Natural killer cell (primary cell): ENCODE measurements at regions not wholly inside any gene's neighbourhood (a gene's known extent, or its start where the extent isn't known, plus 50 kb on each side); places are given as distances from the start of the nearest gene placed in this dataset.

Experiments
- ATAC-seq, 3 donors: fragments of 150-1000 bp in 2 of 3; fragments of 200-7000 bp in 1 of 3; cut with Tn5 transposase; 1 replicate in 1 of 3; 2 replicates in 2 of 3; pipeline ENCODE4 v1.10.0; 2021; ENCODE audit warnings: mild to moderate bottlenecking in 2 of 3, moderate library complexity in 2 of 3
- DNase-seq, 2 donors: peaks; one replicate each; pipeline versions ENCODE4 v3.0.0 to v3.0.0-alpha.2; 2013 to 2021; ENCODE audit warnings: mixed read lengths in 1 of 2
- H3K27ac ChIP-seq: one replicate; pipeline ENCODE4 v1.5.1; 2013; ENCODE audit warnings: mild to moderate bottlenecking, low read length
- H3K27me3 ChIP-seq: one replicate; pipeline ENCODE4 v1.6.1; 2013; ENCODE audit warnings: low read length; ENCODE audit not compliant: control insufficient read depth, insufficient read depth
- H3K36me3 ChIP-seq: one replicate; pipeline ENCODE4 v1.6.1; 2013; ENCODE audit warnings: low read length; ENCODE audit not compliant: control insufficient read depth, insufficient read depth
- H3K4me1 ChIP-seq: one replicate; pipeline ENCODE4 v1.6.1; 2013; ENCODE audit warnings: low read length; ENCODE audit not compliant: control insufficient read depth, insufficient read depth
- H3K4me3 ChIP-seq: one replicate; pipeline ENCODE4 v1.5.1; 2013; ENCODE audit warnings: low read length
- H3K9me3 ChIP-seq: one replicate; pipeline ENCODE4 v1.6.1; 2013; ENCODE audit warnings: low read length; ENCODE audit not compliant: control insufficient read depth, insufficient read depth
- H3K27ac Mint-ChIP-seq, 2 donors: one replicate each; pipeline ENCODE4 v1.8.0; 2022; ENCODE audit warnings: mild to moderate bottlenecking in 2 of 2, mixed read lengths in 2 of 2, moderate library complexity in 1 of 2
- H3K27me3 Mint-ChIP-seq, 2 donors: one replicate each; pipeline ENCODE4 v1.8.0; 2022; ENCODE audit warnings: low read depth in 2 of 2, mixed read lengths in 2 of 2
- H3K36me3 Mint-ChIP-seq: one replicate; pipeline ENCODE4 v1.8.0; 2022; ENCODE audit warnings: mixed read lengths
- H3K4me1 Mint-ChIP-seq, 2 donors: one replicate each; pipeline ENCODE4 v1.8.0; 2022; ENCODE audit warnings: mixed read lengths in 2 of 2
- H3K4me3 Mint-ChIP-seq: one replicate; pipeline ENCODE4 v1.8.0; 2022; ENCODE audit warnings: mild to moderate bottlenecking, moderate library complexity, mixed read lengths
- H3K9me3 Mint-ChIP-seq, 2 donors: one replicate each; pipeline ENCODE4 v1.8.0; 2022; ENCODE audit warnings: mixed read lengths in 2 of 2
- WGBS: methylation state at CpG from one replicate; pipeline ENCODE4 v1.1.7; 2013; ENCODE audit warnings: missing lambda C conversion rate; ENCODE audit not compliant: insufficient coverage; 5-methylcytosine and 5-hydroxymethylcytosine counted together
- intact Hi-C: fragments of 100-400 bp; cut with micrococcal nuclease; formaldehyde crosslinking; loops from one replicate; pipeline ENCODE4 v1.14.2; 2022
- TF ChIP-seq, protein P1 (sequence below): fragments of 200-600 bp; IDR thresholded peaks from one replicate; pipeline ENCODE4 v1.8.0; 2022; ENCODE audit warnings: antibody characterized with exemption

DNA sequence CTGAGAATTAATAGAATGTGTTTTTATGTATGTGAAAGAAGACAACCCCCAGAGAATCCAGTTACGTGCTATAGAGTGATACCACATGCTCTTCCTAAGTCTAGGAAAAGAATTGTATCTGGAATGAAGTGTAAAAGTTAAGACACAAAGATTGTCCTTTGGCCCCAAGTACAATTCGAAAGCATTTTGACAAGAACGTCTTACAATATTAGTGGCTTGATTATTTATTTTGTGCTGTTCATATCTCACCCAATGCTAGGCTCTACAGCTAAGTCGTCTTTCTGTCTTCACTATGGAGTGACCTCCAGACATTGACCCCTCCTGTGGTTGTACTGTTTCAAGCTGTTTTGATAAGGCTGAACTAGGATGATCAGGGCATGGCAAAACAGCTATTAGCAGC lies 345.7 kb upstream of the C2CD4B start:
- H3K4me1 Mint-ChIP-seq = no peaks in the 10 kb centered on the region
- no peaks in the 10 kb centered on the region for H3K9me3 ChIP-seq
- no peak overlapping the region for H3K27ac ChIP-seq
- no peak overlapping the region for H3K4me3 ChIP-seq
- intact Hi-C loops = no loop called here
- H3K27ac Mint-ChIP-seq = no peak overlapping the region
- H3K4me1 ChIP-seq = no peaks in the 10 kb centered on the region
- DNase-seq (no peak), ATAC-seq (no peak)
- no peaks in the 10 kb centered on the region for H3K27me3 ChIP-seq
- no peaks in the 10 kb centered on the region for H3K36me3 ChIP-seq
- 93% methylated on average over 4 of the region's 4 CpGs for WGBS
- H3K9me3 Mint-ChIP-seq = no peaks in the 10 kb centered on the region
- TF ChIP-seq, protein P1, sequence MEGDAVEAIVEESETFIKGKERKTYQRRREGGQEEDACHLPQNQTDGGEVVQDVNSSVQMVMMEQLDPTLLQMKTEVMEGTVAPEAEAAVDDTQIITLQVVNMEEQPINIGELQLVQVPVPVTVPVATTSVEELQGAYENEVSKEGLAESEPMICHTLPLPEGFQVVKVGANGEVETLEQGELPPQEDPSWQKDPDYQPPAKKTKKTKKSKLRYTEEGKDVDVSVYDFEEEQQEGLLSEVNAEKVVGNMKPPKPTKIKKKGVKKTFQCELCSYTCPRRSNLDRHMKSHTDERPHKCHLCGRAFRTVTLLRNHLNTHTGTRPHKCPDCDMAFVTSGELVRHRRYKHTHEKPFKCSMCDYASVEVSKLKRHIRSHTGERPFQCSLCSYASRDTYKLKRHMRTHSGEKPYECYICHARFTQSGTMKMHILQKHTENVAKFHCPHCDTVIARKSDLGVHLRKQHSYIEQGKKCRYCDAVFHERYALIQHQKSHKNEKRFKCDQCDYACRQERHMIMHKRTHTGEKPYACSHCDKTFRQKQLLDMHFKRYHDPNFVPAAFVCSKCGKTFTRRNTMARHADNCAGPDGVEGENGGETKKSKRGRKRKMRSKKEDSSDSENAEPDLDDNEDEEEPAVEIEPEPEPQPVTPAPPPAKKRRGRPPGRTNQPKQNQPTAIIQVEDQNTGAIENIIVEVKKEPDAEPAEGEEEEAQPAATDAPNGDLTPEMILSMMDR = no peak
- no peak overlapping the region for H3K4me3 Mint-ChIP-seq
- peaks cover 14 to 39% of the 10 kb centered on the region in 2 donors for H3K27me3 Mint-ChIP-seq
- no peaks in the 10 kb centered on the region for H3K36me3 Mint-ChIP-seq

DNA sequence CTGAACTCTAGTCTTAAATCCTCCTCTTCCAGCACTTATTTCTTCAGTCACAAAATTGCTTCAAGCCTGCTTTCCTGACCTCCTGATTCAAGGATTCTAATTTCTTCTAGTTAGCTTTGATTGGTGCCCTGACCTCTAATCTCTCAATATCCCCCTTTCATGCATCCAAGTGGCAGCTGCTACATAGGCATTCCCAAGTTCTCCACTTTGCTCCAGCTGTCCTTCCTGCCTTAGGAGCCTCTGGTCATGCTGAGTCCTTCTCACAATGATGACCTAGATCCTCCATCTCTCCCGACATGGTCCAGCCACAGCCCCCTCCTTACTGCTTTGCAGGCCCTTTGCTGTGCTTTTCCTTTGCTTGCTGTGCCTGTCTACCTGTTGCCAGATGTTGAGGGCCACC lies 347.8 kb upstream of the C2CD4B start:
- Histone ChIP-seq H3K4me3 (no peak overlapping the region), H3K4me1 (no peaks in the 10 kb centered on the region), H3K27ac (no peak overlapping the region), H3K27me3 (no peaks in the 10 kb centered on the region), H3K36me3 (no peaks in the 10 kb centered on the region), H3K9me3 (no peaks in the 10 kb centered on the region)
- DNase-seq (no peak), ATAC-seq (no peak)
- WGBS = 91% methylated on average over 1 of the region's 1 CpG
- Mint-ChIP-seq H3K4me3 (no peak overlapping the region), H3K36me3 (no peaks in the 10 kb centered on the region), H3K4me1 (no peaks in the 10 kb centered on the region), H3K9me3 (no peaks in the 10 kb centered on the region), H3K27ac (no peak overlapping the region), H3K27me3 (peaks cover 14 to 56% of the 10 kb centered on the region in 2 donors)
- intact Hi-C loops = no loop called here
- TF ChIP-seq, protein P1 = no peak

DNA sequence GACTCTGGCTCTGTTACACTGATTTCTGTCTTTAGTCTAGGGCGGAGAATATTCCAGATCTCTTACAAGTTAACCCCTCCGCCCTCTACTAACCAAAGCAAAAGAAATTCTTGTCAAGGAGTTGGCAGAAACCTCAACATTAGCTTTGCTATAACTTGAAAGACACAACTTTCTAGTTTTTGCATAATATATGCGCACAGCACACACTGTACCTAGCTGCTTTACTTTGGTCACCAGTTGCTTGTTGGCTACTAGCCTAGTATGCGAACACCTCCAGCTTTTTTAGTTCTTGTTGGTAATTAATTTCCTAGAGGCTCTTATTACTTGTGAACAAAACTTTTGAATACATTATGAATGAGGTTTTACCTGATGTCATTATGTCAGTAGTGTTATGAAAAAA lies 348.8 kb upstream of the C2CD4B start:
- no peaks in the 10 kb centered on the region for H3K9me3 ChIP-seq
- H3K27ac ChIP-seq = no peak overlapping the region
- H3K27me3 ChIP-seq = no peaks in the 10 kb centered on the region
- Mint-ChIP-seq H3K4me3 (no peak overlapping the region), H3K9me3 (no peaks in the 10 kb centered on the region), H3K36me3 (no peaks in the 10 kb centered on the region), H3K4me1 (no peaks in the 10 kb centered on the region), H3K27ac (no peak overlapping the region), H3K27me3 (peaks cover 14 to 56% of the 10 kb centered on the region in 2 donors)
- H3K4me3 ChIP-seq = no peak overlapping the region
- intact Hi-C loops = no loop called here
- H3K36me3 ChIP-seq = no peaks in the 10 kb centered on the region
- ATAC-seq (no peak), DNase-seq (no peak)
- TF ChIP-seq, protein P1 = no peak
- H3K4me1 ChIP-seq = no peaks in the 10 kb centered on the region
- WGBS = 86% methylated on average over 4 of the region's 4 CpGs

DNA sequence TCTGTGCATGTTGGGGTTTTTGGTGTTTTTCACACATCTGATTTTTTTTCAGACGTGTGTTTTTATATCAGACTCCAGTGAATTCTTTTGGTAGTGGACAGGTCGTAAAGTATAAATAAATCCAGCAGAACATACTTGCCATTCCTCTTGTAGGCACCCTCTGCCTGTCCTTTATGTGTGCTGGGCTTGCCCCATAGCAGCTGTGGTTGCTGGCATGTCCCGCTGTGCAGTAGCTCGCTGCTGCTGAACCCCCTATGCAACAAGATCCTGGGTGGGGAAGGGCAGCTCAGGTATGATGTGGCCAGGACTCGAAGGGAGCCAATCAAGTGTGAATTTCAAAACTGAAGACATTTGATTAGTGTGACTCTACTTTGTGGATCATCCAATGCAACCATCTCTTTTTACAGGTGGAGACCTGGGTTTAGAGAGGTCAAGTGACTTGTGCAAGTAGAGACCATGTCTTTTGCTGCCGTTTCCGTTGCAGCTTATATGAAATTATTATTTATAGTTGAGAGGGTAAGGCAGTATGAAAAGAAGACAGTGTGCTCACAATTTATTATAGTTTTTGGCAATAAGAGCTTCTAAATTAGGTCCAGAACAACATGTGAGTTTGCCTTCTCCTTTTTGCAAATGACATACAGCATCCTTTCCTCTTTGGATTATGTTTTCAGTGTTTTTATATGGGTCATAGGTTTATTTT lies 350.8 kb upstream of the C2CD4B start:
- H3K4me1 Mint-ChIP-seq = no peaks in the 10 kb centered on the region
- Histone ChIP-seq H3K4me1 (no peaks in the 10 kb centered on the region), H3K27me3 (no peaks in the 10 kb centered on the region), H3K36me3 (no peaks in the 10 kb centered on the region), H3K4me3 (no peak overlapping the region), H3K9me3 (no peaks in the 10 kb centered on the region), H3K27ac (no peak overlapping the region)
- TF ChIP-seq, protein P1 = no peak
- WGBS = 91% methylated on average over 7 of the region's 7 CpGs
- H3K9me3 Mint-ChIP-seq = no peaks in the 10 kb centered on the region
- no peak for ATAC-seq
- H3K27ac Mint-ChIP-seq = no peak overlapping the region
- peaks cover 17 to 62% of the 10 kb centered on the region in 2 donors for H3K27me3 Mint-ChIP-seq
- intact Hi-C loops = no loop called here
- no peak overlapping the region for H3K4me3 Mint-ChIP-seq
- H3K36me3 Mint-ChIP-seq = no peaks in the 10 kb centered on the region
- DNase-seq = no peak
